ENCODE measurements at regions not wholly inside any gene's neighbourhood (a gene's known extent, or its start where the extent isn't known, plus 50 kb on each side); places are given as distances from the start of the nearest gene placed in this dataset.

DNA sequence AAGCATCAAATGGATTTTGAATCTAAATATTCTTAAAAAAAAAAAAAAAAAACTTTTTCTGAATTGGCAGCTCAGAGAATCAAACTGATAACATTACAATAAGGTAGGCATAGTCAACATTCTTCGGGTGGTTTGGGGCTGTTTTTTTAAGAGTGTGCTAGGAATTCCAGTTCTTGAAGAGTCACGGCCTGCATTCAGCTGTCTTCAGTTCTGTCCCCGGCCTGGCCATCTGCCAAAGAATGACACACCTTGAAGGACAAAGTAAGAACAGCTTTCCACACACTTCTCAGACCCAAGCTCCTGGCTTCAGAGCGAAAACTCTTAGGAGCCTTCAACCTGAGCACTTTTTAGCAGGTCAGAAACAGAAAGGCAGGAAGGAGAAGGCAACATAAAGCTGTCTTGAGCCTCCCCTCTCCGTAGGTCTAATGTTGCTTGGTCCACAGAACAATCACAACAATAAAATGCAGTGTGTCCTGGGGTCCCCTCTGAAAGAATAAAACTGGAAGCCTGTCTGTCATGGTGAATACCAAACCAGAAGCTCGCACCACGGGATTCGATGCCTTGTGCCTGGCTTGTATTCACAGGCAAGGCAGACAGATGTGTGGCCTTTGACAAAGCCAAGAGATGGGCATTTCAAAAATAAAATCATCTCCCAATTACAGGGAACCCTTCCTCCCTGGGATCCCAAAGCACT, 524.4 kb upstream of the ZFHX3 start:
- no peak for FAIRE-seq
- no peaks in the 10 kb centered on the region for H3K27me3 ChIP-seq (ENCODE audit: control insufficient read depth, extremely low read depth, insufficient read depth, low read length)
- H3K4me1 ChIP-seq (ENCODE audit: control insufficient read depth, extremely low read depth, insufficient read depth, low read length), result no peaks in the 10 kb centered on the region
- DNase-seq (ENCODE audit: low read depth, low spot score), result no peak
- no peak overlapping the region for H3K4me2 ChIP-seq (ENCODE audit: control insufficient read depth, extremely low read depth, insufficient read depth, low read depth, low read length)
- no peak for TF ChIP-seq EZH2 (IDR thresholded peaks at IDR 0.05; ENCODE audit: low read length)
- TF ChIP-seq CTCF (optimal IDR thresholded peaks at IDR 0.05 in 1 of 3, IDR thresholded peaks at IDR 0.05 in 1 of 3, conservative IDR thresholded peaks at IDR 0.05 in 1 of 3; ENCODE audit: extremely low read depth in 1 of 3, insufficient read depth in 2 of 3, low read length in 3 of 3), result no peak
- H2AFZ ChIP-seq (ENCODE audit: control insufficient read depth, low read length), result no peak overlapping the region
- H3K79me2 ChIP-seq (ENCODE audit: control insufficient read depth, insufficient read depth, low read length), result no peaks in the 10 kb centered on the region
- H3K4me3 ChIP-seq (ENCODE audit: control insufficient read depth in 2 of 3, extremely low read depth in 1 of 3, insufficient read depth in 2 of 3, low read depth in 1 of 3, low read length in 3 of 3), result no peak overlapping the region
- H4K20me1 ChIP-seq (ENCODE audit: control insufficient read depth, extremely low read depth, insufficient read depth, low read length), result no peaks in the 10 kb centered on the region
- no peaks in the 10 kb centered on the region for H3K9me1 ChIP-seq (ENCODE audit: control insufficient read depth, extremely low read depth, insufficient read depth, low read length)
- dilution Hi-C loops (cut with MboI; ENCODE audit: extremely low pct_ligation_motif_present, low sequenced_read_pairs), result no loop called here
- peaks cover 2% of the 10 kb centered on the region for H3K9me3 ChIP-seq (ENCODE audit: control insufficient read depth, low read depth, low read length)
- H3K27ac ChIP-seq (ENCODE audit: control insufficient read depth, insufficient read depth, low read length), result no peak overlapping the region
- no peak overlapping the region for H3K9ac ChIP-seq (ENCODE audit: control insufficient read depth, extremely low read depth, insufficient read depth, low read length)
- no peaks in the 10 kb centered on the region for H3K36me3 ChIP-seq (ENCODE audit: control insufficient read depth in 2 of 2, extremely low read depth in 1 of 2, insufficient read depth in 2 of 2, low read length in 2 of 2)

DNA sequence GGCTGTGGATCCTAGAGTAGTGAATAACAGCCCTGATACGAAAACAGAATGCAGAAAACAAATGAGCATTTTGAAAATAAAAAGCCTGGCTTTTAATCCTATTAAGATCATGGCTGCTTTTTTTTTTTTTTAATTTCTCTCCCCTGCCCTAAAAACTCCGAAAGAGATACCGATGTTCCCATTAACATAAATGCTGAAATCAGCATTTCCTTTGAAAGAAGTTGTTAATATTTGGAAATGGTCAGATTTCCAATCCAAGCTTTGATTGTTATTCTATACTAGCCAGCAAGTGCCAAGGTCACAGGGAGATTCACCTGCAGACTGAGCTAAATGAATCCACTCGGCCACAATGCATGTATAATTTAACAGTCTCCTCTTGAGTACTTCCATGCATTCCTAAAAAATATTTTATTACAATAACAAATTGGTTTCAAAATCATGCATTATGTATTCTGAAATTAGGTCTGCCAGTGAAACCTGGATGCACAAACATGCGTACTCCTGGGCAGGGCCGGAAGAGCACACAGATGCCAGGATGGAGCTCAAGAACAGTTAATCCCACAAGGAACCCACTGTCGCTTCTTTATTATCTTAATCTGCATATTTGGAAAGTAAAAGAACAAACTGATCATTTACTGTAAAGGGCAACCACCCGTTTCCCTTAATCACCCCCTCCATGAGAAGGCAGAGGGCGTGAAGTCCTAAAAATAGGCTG, 521.5 kb upstream of the ZFHX3 start:
- TF ChIP-seq EZH2 (IDR thresholded peaks at IDR 0.05; ENCODE audit: low read length) (no peak), CTCF (optimal IDR thresholded peaks at IDR 0.05 in 1 of 3, IDR thresholded peaks at IDR 0.05 in 1 of 3, conservative IDR thresholded peaks at IDR 0.05 in 1 of 3; ENCODE audit: extremely low read depth in 1 of 3, insufficient read depth in 2 of 3, low read length in 3 of 3) (no peak)
- no peak overlapping the region for H3K4me2 ChIP-seq (ENCODE audit: control insufficient read depth, extremely low read depth, insufficient read depth, low read depth, low read length)
- dilution Hi-C loops (cut with MboI; ENCODE audit: extremely low pct_ligation_motif_present, low sequenced_read_pairs), result no loop called here
- H3K36me3 ChIP-seq (ENCODE audit: control insufficient read depth in 2 of 2, extremely low read depth in 1 of 2, insufficient read depth in 2 of 2, low read length in 2 of 2), result no peaks in the 10 kb centered on the region
- H2AFZ ChIP-seq (ENCODE audit: control insufficient read depth, low read length), result no peak overlapping the region
- no peaks in the 10 kb centered on the region for H3K4me1 ChIP-seq (ENCODE audit: control insufficient read depth, extremely low read depth, insufficient read depth, low read length)
- no peaks in the 10 kb centered on the region for H3K27me3 ChIP-seq (ENCODE audit: control insufficient read depth, extremely low read depth, insufficient read depth, low read length)
- no peaks in the 10 kb centered on the region for H4K20me1 ChIP-seq (ENCODE audit: control insufficient read depth, extremely low read depth, insufficient read depth, low read length)
- no peaks in the 10 kb centered on the region for H3K79me2 ChIP-seq (ENCODE audit: control insufficient read depth, insufficient read depth, low read length)
- no peak overlapping the region for H3K4me3 ChIP-seq (ENCODE audit: control insufficient read depth in 2 of 3, extremely low read depth in 1 of 3, insufficient read depth in 2 of 3, low read depth in 1 of 3, low read length in 3 of 3)
- no peaks in the 10 kb centered on the region for H3K9me3 ChIP-seq (ENCODE audit: control insufficient read depth, low read depth, low read length)
- DNase-seq (ENCODE audit: low read depth, low spot score) (no peak), FAIRE-seq (no peak)
- H3K9ac ChIP-seq (ENCODE audit: control insufficient read depth, extremely low read depth, insufficient read depth, low read length), result no peak overlapping the region
- H3K27ac ChIP-seq (ENCODE audit: control insufficient read depth, insufficient read depth, low read length), result no peak overlapping the region
- no peaks in the 10 kb centered on the region for H3K9me1 ChIP-seq (ENCODE audit: control insufficient read depth, extremely low read depth, insufficient read depth, low read length)

Measured in keratinocyte (primary cell).